Right atrium auricular region (tissue), 2 donors: ENCODE measurements at regions not wholly inside any gene's neighbourhood (a gene's known extent, or its start where the extent isn't known, plus 50 kb on each side); places are given as distances from the start of the nearest gene placed in this dataset.
"Not testable (repeated sequence)": the region's sequence is repeated elsewhere in the genome, so short reads cannot be mapped to it uniquely, and the experiment has no call there.

Source experiments
- DNase-seq: peaks from one replicate; pipeline ENCODE4 v3.0.0-alpha.2; 2019; ENCODE audit warnings: low spot score
- H3K27ac ChIP-seq, 2 donors: fragments of 200-600 bp; sonication (generic); 1 replicate in 1 of 2; 2 replicates in 1 of 2; pipeline ENCODE4 v1.5.1; 2016 to 2019
- H3K27me3 ChIP-seq, 2 donors: fragments of 200-600 bp; sonication (generic); one replicate each; pipeline versions ENCODE4 v1.5.1 to v1.6.0; 2017 to 2019
- H3K36me3 ChIP-seq: fragments of 200-600 bp; sonication (generic); one replicate; pipeline ENCODE4 v1.5.1; 2016
- H3K4me1 ChIP-seq, 2 donors: fragments of 200-600 bp; sonication (generic); one replicate each; pipeline versions ENCODE4 v1.5.1 to v1.6.0; 2017 to 2019
- H3K4me3 ChIP-seq, 2 donors: fragments of 200-600 bp; sonication (generic); 1 replicate in 1 of 2; 2 replicates in 1 of 2; pipeline ENCODE4 v1.5.1; 2017 to 2019; ENCODE audit warnings: mild to moderate bottlenecking in 1 of 2, moderate library complexity in 1 of 2
- H3K9me3 ChIP-seq, 2 donors: fragments of 200-600 bp; sonication (generic); one replicate each; pipeline ENCODE4 v1.5.1; 2019
- TF ChIP-seq, protein P1 (sequence below), 2 donors: fragments of 200-600 bp; sonication (generic); IDR thresholded peaks; one replicate each; pipeline ENCODE4 v1.5.1; 2019; ENCODE audit warnings: antibody characterized with exemption in 2 of 2

DNA sequence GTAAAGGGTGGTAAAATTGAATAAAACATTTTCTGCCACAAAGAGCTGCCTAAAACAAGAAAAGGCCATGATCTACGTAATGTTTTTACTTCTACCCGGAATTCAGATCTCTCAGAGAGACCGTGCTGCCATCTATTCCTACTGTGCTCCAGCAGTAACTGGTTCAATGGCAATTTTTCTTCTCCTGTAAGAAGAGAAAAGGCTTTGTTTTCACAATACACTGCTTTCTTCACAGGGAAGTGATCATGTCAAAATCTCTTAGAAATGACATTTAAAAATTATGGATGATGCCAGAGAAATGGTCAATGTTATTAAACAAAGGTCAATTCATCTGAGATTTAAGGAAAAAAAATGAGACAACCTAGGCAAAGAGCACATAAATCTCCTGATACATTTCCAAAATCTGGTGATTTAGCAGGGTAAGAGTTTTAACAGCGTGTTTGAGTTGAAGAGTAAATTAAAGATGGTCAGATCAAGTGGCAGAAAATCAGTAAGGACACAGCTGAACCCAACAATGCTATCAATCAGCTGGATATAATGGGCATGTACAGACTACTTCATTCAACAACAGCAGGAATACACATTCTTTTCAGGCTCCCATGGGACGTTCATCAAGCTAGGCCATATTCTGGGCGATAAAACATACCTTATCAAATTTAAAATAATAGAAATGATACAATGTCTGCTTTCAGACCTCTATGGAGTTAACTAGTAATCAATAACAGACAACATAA is 523.1 kb downstream of the CHSY3 start:
- Histone ChIP-seq H3K4me1 (no peaks in the 10 kb centered on the region), H3K27ac (no peak overlapping the region), H3K27me3 (no peaks in the 10 kb centered on the region), H3K4me3 (no peak overlapping the region), H3K36me3 (no peaks in the 10 kb centered on the region), H3K9me3 (no peaks in the 10 kb centered on the region)
- TF ChIP-seq, protein P1, sequence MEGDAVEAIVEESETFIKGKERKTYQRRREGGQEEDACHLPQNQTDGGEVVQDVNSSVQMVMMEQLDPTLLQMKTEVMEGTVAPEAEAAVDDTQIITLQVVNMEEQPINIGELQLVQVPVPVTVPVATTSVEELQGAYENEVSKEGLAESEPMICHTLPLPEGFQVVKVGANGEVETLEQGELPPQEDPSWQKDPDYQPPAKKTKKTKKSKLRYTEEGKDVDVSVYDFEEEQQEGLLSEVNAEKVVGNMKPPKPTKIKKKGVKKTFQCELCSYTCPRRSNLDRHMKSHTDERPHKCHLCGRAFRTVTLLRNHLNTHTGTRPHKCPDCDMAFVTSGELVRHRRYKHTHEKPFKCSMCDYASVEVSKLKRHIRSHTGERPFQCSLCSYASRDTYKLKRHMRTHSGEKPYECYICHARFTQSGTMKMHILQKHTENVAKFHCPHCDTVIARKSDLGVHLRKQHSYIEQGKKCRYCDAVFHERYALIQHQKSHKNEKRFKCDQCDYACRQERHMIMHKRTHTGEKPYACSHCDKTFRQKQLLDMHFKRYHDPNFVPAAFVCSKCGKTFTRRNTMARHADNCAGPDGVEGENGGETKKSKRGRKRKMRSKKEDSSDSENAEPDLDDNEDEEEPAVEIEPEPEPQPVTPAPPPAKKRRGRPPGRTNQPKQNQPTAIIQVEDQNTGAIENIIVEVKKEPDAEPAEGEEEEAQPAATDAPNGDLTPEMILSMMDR (IDR thresholded peaks at IDR 0.05): no peak
- DNase-seq: no peak

DNA sequence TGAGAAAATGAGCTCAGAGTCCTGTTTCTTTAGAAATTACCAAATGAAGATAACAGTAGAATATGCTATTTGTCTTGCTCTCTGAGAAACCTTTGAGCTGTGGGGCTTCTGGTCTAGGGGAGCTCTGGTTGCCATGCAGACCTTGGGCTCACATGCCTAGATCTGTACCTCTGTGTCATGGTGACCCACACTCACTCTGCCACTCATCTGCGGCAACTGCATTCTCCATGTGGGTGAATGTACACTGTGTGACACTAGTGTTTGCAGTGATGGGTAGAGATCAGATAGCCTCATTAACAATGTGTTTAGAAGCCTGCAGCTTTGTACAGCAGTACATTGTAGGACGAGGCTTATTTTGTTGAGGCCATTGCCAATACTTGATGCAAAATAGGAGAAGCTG is 521.2 kb downstream of the CHSY3 start:
- H3K27ac ChIP-seq: no peak overlapping the region
- H3K36me3 ChIP-seq: no peaks in the 10 kb centered on the region
- H3K27me3 ChIP-seq: no peaks in the 10 kb centered on the region
- TF ChIP-seq, protein P1 (IDR thresholded peaks at IDR 0.05): no peak
- H3K4me1 ChIP-seq: no peaks in the 10 kb centered on the region
- no peak overlapping the region for H3K4me3 ChIP-seq
- H3K9me3 ChIP-seq: no peaks in the 10 kb centered on the region
- no peak for DNase-seq

DNA sequence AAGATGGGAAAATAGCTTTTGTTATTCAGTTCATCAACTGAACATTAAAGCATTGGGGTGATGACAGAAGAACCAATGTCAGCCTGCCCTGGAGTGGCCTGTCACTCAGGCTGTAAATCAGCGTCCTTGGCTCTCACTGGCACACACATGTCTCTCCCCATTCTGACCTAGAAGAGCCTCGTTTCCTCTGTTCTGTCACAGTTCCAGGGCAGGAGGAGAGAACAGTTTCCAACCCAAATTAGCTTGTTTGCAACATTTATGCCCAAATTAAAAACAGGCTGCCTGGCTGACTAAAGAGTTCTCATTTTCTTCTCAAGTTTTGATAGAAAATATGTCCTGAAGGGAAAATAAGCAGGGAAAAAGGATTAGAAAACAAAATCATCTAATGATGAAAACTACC is 520.1 kb downstream of the CHSY3 start:
- no peaks in the 10 kb centered on the region for H3K36me3 ChIP-seq
- H3K4me3 ChIP-seq: no peak overlapping the region
- no peaks in the 10 kb centered on the region for H3K27me3 ChIP-seq
- H3K9me3 ChIP-seq: no peaks in the 10 kb centered on the region
- no peaks in the 10 kb centered on the region for H3K4me1 ChIP-seq
- TF ChIP-seq, protein P1 (IDR thresholded peaks at IDR 0.05): no peak
- no peak for DNase-seq
- H3K27ac ChIP-seq: no peak overlapping the region

DNA sequence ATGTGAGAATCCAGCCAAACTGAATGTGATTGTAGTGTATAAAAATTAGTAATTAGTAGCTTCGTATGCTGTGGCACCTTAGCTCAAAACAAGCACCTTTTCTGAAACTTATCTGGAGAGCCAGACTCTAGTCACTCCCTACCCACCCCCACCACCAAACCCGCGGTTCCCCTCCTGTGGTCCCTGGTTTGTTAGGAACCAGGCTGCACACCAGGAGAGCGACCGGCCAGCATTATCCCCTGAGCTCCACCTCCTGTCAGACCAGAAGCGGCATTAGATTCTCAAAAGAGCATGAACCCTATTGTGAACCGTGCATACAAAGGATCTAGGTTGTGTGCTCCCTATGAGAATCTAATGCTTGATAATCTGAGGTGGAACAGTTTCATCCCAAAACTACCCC is 498.6 kb downstream of the CHSY3 start:
- no peak for DNase-seq
- no peak overlapping the region for H3K4me3 ChIP-seq
- no peaks in the 10 kb centered on the region for H3K9me3 ChIP-seq
- H3K27me3 ChIP-seq: no peaks in the 10 kb centered on the region
- no peaks in the 10 kb centered on the region for H3K36me3 ChIP-seq
- TF ChIP-seq, protein P1 (IDR thresholded peaks at IDR 0.05): no peak
- H3K4me1 ChIP-seq: no peaks in the 10 kb centered on the region
- no peak overlapping the region for H3K27ac ChIP-seq

DNA sequence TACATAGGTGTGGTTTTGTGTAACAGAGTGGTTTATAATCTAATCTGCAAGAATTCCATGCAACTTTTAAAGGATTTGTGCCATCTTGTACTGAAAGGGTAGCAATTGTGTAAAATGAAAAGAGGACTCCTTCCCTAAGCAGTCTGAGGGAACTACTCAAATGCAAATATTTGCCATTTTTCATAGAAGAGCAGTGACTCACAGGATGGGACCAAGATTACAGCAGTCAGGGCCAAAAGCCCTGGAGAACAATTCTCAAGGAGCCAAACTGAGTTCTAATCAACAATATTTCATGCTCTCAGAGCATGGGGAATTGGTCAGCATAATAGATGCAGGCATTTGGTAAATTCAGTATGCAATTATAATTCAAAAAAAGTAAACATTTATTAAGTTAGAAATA is 495.8 kb downstream of the CHSY3 start:
- Histone ChIP-seq H3K36me3 (no peaks in the 10 kb centered on the region), H3K27ac (no peak overlapping the region), H3K4me3 (no peak overlapping the region), H3K4me1 (no peaks in the 10 kb centered on the region), H3K9me3 (no peaks in the 10 kb centered on the region), H3K27me3 (no peaks in the 10 kb centered on the region)
- no peak for DNase-seq
- TF ChIP-seq, protein P1 (IDR thresholded peaks at IDR 0.05): no peak

DNA sequence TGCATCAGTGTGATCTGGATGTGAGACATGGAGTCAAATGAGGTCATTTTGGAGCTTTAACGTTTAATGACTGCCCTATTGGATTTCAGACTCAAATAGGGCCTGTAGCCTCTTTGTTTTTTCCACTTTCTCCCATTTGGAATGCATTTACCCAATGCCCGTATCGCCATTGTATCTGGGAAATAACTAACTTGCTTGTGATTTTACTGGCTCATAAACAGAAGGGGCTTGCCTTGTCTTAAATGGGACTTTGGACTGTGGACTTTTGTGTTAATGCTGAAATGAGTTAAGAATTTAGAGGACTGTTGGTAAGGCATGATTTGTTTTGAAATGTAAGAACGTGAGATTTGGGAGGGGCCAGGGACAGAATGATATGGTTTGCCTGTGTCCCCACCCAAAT is 494.6 kb downstream of the CHSY3 start:
- Histone ChIP-seq H3K4me3 (no peak overlapping the region), H3K27me3 (no peaks in the 10 kb centered on the region), H3K27ac (no peak overlapping the region), H3K36me3 (no peaks in the 10 kb centered on the region), H3K4me1 (no peaks in the 10 kb centered on the region), H3K9me3 (no peaks in the 10 kb centered on the region)
- DNase-seq: no peak
- TF ChIP-seq, protein P1 (IDR thresholded peaks at IDR 0.05): no peak

DNA sequence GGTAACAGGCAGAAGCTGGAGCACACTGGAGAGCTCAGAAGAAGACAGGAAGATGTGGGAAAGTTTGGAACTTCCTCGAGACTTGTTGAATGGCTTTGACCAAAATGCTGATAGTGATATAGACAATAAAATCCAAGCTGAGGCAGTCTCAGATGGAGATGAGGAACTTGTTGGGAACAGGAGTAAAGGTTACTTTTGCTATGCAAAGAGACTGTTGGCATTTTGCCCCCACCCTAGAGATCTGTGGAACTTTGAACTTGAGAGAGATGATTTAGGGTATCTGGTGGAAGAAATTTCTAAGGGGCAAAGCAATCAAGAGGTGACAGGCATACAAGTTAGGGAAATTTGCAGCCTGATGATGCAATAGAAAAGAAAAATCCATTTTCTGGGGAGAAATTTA is 493.5 kb downstream of the CHSY3 start:
- H3K27me3 ChIP-seq, H3K27ac ChIP-seq, H3K36me3 ChIP-seq, H3K4me3 ChIP-seq, H3K9me3 ChIP-seq, DNase-seq, H3K4me1 ChIP-seq: not testable (repeated sequence)
